GM18499 (cell line): ENCODE measurements at regions not wholly inside any gene's neighbourhood (a gene's known extent, or its start where the extent isn't known, plus 50 kb on each side); places are given as distances from the start of the nearest gene placed in this dataset.

ENCODE experiments used
- ATAC-seq: cut with Tn5 transposase; IDR thresholded peaks from one replicate; pipeline ENCODE4 v1.9.1; 2021; ENCODE audit warnings: moderate number of reproducible peaks; ENCODE audit not compliant: insufficient read depth, unreplicated experiment

DNA sequence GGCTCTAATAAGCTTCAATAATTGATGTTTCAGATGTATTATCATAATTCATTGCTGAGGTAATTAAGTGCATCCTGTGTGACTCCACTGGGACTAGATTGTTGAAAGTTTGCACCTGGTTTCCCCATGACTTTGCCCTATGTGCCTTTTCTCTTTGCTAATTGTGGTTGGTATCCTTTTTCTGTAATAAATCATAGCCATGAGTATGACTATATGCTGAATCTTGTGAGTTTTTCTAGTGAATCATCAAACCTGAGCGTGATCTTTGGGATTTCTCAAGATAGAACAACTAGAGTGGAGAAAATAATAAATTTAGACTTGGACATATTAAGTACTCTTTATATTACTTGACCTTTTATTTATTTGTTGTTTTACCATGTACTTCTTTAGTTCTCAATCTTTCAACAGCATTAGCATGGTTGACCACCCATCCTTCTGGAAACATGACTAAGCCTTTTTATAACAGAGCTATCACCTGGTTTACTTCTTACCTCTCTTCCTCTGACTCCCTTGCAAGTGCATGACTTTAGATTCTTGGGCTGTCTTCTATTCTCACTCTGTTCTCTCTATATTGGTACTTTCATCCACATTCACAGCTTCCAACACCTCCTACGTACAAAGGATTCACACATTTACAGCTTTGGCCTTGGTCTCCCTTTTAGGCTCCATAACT is 239.6 kb upstream of the TAS2R1 start:
- no peak for ATAC-seq

DNA sequence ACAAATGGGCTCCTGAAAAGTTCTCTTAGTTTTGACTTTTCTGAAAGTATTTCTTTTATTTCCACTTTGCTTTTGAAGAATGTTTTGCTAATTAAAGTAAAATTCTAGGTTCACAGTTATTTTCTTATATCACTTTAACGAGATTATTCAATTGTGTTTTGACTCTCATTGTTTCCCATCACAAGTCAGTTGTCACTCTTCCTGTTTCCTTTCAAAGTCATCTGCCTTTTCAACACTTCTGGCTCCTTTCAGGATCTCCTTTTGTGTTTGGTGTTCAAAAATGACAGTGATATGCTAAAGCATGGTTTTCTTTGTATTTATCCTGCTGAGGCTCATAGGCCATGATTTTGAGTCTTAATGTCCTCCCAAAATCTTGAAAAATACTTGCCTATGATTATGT is 235.4 kb upstream of the TAS2R1 start:
- no peak for ATAC-seq

DNA sequence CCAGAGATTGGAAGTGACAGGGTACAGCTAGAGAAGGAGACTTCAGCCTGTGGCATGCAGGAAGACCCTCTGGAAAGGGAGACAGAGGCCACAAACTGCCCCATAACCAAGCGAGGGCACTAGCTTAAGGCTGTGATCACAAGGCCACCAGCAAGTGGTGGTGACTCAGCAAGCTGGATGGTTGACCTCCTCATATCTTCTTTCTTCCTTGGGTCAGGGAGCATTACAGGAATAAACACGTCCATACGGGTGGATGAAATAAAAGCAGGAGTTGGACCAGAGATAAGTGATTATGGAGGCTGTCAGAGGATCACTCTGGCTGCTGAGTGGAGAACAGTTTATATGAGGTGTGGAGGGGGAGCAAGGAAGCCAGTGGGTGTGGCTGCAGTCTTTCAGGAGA is 234.6 kb upstream of the TAS2R1 start:
- ATAC-seq = no peak

DNA sequence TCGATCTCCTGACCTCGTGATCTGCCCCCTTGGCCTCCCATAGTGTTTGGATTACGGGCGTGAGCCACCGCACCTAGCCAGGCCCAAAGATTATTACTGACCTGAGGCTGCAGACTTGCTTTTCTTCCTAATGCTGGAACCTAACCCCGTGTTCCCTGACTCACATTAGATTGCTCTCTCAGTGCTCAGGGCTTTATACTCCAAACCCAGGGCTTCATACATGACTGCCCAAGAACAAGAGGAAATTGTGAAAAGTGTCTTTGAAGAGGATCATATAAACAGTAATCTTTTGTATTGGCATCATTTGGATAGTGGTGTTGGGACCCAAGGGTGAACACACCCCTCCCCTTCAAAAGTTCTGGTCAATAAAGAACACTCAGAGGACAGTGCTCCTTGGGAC is 233.3 kb upstream of the TAS2R1 start:
- ATAC-seq = no peak

DNA sequence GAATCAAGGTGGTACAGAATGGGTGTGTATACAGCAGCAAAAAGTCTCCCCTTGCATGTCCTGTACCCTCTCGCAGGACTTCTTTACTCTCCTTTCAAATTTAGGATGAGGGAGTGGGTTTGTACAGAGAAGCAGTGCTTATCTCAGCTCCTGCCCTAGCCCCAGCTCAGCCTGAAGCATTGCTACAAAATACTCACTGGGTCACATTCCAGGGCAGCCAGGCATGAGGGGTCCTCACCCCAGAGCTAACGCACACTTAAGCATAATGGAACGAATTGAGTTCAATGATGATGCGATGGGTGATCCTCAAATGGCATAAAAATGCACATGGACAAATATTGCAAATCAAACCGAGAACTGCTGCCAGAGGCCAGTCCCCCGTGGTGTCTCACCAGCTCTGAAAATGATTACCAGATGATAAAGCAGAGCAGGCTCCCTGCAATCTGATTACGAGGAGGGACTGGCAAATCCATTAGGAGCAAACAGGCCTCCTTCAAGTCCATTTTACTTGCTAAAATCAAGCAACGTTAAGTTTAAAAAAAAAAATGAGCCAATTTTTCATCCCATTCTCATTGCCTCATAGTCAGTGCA is 231.6 kb upstream of the TAS2R1 start:
- no peak for ATAC-seq

DNA sequence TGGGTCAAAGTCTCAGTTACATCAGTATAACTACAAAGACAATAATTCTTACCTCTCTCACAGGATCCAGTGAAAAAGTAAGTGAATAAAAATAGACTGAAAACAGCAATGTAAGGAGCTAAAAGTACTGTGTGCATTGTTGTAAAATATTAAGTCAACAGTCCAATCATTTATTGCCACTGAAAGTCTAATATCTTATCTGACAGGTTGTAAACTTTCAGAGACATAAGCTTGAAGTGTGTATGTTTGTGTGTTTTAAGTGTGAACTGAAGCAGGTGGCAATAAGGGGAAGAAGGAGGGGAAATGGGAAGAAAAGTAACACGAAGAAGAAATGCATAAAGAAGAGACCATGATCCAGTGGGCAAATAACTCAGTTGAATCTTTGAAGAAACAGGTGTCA is 229.7 kb upstream of the TAS2R1 start:
- no peak for ATAC-seq

DNA sequence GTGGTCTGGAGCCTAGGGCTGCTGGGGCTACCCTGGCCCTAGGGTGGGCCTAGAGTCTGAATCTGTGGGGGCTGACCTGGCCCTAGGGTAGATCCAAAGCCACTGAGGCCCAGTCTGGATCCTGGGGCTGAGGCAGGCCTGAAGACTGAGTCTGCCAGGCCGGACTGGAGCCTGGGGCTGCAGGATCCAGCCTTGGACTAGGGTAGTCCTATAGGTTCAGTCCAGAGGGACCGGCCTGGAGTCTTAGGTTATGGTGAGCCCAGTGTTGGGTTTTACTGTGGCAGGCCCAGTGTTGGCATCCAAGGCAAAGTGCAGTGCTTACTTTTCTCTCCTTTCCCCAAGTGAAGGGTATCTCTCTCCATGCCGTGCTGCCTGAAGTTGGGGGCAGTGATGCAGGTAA is 227.9 kb upstream of the TAS2R1 start:
- no peak for ATAC-seq

DNA sequence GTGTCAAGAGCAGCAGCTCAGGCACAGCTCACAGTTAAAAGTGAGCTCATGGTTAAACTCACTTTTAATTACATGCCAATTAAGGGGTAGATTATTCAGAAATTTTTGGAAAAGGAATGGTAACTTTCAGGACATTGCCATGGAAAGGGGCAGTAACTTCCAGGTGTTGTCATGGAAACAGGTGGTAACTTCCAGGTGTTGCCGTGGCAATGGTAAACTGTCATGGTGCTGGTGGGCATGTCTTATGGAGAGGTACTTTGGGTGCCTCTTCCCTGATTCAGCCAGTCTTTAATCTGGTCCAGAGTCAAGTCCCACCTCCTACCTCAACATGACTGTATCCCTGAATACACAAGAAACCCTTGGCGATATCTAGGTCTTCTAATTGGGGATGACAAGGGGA is 223.2 kb upstream of the TAS2R1 start:
- ATAC-seq = no peak

DNA sequence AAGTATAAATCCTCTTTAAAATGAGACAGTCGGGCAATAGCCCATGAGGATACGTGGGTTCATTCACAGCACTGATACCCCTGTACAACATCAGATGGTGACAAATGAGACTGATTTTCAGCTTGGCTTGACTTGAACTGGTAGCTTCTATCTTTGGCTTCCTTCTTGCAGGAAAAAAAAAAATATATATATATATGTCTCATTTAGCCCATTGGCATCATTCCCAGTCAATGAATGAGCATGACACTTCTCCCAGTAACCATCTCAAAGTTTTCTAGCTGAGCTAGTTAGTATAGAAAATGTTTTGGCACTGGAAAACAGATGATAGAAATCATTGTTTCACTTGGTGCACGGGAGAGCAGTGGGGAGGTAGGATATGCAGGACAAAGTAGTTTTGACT is 222.5 kb upstream of the TAS2R1 start:
- no peak for ATAC-seq

DNA sequence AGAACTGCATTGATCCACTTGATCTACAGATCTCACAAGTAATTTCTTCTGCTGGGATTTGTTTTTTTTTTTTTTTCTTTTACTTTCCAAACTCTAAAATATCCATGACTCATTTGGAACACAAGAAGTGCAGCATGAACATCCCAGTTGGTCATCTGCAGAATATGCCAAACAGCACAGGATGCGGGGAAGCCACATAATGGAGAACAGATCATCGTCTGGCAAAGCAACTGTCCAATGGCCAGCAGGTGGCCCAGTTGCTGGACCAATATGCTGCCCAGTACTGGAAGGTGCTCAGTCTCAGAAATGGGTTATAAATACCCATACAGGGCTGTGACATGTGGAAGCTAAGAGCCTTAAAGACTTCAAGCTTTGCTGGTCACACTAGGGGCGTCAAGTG is 221.3 kb upstream of the TAS2R1 start:
- no peak for ATAC-seq

DNA sequence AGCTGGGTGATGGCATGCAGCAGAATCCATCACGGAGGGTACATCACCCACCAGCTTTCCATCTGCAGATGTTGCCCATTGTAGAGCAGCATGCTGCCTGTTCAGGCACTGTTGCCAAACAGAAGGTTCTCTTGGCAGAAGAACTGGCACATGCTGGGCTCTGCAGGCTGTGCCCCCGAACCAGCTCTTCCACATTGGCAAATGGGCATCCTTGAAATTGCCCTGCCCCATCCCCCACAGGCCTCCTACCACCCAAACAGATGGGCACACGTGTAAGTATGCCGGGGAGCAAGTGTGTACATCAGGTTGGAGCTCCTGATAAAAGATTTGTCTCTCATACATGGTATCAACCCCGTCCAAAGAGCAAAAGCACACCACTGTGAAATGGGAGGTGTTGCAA is 220.3 kb upstream of the TAS2R1 start:
- ATAC-seq = no peak

DNA sequence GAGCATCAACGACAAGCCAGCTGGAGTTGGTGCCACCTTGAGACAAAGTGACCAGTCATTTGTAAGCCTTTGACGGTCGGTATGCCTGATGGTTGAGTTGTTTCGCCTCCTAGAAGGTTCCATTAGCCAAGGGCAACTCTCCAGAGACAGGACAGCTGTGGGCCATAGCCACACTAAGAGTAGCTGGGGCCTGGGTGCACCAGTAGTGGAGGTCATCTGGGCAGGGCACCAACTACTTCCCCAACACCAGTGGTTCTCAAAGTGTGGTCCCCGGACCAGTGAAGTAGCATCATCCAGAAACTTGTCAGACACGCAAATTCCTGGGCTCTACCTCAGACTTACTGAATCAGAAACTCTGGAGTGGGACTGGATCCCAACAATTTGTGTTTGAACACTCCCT is 217.5 kb upstream of the TAS2R1 start:
- no peak for ATAC-seq

DNA sequence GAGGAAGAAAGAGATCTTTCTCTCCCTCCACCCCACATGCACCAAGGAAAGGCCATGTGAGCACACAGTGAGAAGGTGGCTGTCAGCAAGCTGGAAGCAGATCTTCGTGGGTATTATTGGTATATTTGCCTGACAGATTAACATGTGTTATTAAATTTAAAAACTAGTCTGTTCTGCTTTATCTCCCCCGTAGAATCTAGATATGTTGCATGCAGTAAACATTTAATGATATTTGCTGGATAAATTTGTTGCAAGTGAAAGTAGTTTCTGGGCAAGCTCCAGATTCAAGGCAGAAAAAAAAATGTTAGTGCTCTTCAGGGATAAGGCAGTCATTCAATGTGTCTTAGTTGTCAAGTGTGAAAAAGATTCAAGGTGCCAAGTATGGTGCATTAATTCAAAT is 215.0 kb upstream of the TAS2R1 start:
- ATAC-seq = no peak

DNA sequence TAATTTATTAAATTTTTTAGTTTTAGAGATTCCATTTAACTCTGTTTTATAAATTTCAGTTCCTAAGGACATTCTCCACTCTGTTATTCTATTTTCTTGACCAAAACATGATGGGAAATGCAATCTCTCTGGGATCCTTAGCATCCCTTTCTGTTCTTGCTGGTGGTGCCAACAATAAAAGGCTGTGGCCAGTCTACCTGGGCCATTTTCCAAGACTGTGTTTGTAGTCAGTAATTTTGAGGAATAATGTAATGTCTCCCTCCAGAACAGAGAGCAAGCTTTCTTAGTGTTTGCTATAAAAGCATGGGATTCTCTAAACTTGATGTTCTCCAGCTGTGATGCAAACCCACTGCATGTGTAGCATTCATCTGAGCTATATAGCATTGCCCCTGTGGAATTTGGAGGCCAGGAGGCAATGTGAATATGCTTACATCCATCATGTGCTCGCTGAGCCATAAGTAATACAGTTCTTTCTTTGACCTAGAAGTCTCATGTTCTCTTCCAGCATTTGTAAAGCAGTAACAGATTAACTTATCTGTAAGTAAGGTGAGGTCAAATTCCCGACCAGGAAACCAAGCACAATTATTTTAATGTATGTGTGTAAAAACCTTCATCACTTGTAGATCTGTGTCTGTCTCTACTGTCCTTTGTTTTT is 211.5 kb upstream of the TAS2R1 start:
- no peak for ATAC-seq

DNA sequence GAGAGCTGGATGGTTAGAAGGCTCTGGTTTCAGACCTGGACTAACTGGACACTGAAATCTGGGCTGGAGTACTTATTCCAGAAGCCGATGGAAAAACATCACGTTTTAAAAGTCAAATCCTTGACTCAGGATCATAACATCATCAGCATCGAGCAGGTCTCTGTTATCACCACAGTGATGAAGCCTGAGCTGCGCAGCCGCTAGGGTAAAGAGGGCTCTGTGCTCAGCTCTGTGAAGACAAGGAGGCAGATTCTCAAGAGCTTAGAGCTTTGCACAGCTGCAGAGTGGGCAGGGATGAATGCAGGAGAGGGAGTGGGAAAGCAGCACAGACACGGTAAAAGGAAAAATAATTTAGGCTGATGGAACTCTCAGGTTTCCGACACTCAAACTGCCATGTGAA is 208.8 kb upstream of the TAS2R1 start:
- ATAC-seq = no peak

DNA sequence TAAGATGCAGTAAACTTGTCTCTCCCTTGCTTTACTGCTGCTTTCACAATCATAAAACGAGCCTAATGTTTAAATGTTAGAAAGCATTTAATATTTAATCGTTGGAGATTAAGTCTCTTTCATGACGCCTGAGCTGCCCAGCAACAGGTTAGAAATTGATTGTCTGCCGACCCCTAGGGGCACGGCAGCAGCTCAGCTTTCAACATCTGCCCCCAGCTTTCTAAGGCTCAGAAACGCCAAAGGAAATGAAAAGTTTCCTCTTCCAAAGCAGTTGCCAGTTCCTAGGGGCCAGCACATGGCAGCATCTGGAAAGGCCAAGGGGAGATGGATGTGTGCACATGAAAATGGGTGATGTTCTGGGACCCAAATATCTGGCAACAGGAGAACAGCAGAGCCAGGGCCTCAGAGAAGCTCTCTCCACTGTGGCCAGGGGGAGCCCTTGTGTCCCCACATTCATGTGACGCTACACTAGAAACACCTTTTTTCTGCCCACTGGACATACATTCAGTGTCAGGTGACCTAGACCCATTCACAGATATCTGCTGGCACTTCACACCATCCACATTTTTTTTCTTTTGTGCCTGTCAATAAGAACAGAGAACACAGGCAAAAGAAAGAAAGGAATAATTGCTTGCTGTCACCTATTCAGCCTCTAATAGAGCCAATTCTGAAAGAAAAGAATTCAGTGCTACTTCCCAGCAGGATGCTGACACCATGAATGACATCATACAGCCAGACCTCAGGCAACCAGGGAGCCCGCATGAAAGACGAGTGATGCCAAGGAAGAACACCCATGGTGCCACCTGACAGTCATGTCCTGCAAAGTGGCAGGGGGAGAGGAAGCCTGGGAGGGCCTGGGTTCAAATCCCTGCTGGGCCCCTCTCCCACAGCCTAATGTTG is 205.0 kb upstream of the TAS2R1 start:
- ATAC-seq = no peak

DNA sequence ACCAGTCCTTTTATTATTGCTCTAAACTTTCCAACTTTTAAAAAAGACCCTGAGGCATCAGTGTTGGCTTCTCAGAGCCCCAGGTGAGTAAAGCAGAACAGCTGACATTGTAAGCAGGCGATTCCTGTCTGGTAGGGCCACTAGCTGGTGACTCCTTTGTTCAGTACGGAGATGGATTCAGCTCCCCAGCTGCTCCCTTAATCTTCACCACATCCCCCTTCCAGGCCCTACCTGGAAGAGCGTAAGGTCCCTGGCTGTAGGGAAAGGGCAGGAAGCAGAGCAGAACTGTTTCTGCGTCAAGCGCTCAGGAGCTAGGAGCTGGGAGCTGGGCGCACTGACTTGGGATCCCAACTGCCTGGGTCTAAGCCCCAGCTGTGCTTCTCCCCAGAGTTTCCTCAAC is 203.7 kb upstream of the TAS2R1 start:
- ATAC-seq = no peak

DNA sequence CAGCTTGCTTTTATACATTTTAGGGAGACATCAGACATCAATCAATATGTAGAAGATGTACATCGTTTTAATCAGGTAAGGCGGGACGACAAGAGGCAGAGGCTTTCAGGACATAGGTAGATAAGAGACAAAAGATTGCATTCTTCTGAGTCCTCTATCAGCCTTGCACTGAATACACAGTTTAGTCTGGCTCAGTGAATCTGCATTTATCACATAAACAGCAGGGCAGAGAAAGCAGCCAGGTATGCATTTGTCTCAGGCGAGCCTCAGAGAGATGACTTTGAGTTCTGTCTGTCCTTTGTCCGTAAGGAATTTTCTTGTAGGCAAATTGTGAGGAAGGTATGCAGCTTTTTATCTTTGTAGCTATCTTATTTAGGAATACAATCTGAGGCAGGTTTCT is 202.8 kb upstream of the TAS2R1 start:
- no peak for ATAC-seq

DNA sequence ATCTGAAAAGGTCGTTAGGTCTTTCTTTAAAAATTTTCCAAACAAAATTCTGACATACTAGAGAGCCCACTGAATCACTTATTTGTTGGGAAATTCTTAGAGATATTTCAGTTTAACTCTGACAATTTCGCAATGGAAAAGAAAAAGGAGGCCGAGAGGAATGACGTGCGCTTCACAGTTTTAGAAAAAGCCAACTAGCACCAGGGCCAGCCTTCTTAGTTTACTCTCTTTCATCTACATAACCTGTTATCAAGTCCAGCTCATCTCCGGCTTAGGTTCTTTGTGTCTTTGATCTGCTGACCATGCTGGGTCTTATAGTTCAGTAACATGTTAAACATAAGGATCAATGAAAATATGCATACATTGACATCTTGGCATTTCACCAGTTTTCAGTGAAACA is 201.7 kb upstream of the TAS2R1 start:
- no peak for ATAC-seq

DNA sequence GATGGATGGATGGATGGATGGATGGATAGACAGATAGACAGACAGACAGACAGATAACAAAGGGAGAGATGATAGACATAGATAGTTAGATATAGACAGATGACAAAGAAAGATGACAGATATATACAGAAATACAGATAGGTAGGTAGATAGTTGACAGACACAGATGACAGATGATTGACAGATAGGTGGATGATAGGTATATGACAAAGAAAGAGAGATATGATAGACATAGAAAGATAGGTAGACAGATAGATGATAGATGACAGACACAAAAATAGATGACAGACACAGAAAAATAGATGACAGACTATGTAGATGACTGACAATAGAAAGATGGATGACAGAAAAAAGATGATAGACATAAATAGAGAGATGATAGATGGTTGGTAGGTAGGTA is 200.0 kb upstream of the TAS2R1 start:
- no peak for ATAC-seq

DNA sequence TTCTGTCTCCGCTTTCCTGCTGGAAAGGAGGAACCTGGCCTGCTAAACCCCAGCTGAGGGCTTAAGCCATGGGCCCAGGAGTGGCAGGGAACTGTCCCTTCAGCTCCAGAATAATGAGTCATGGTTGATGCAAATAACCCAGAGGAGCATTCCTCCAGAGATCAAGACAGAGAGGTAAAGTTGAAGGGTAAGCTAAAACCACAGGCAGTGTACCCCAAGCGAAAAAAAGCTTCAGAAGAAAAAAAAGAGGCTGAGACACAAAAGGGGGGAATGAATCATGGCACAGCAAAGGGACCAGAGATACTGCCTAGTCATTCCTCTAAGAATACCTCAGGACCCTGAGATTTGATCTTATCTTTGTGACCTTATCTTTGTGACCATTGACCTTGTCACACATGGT is 199.5 kb upstream of the TAS2R1 start:
- ATAC-seq = no peak
